ENCODE measurements at regions not wholly inside any gene's neighbourhood (a gene's known extent, or its start where the extent isn't known, plus 50 kb on each side); places are given as distances from the start of the nearest gene placed in this dataset.

- Histone ChIP-seq H2AFZ (ENCODE audit: low read depth, low read length) (no peak overlapping the region), H4K20me1 (replicated peaks; ENCODE audit: control insufficient read depth, insufficient read depth, low read length) (0 out of 2 replicates have a peak, but pooled peaks cover 3% of the 10 kb centered on the region), H3K9ac (ENCODE audit: insufficient read depth in 1 of 2, low read depth in 2 of 2, low read length in 2 of 2) (no peak overlapping the region), H3K27ac (ENCODE audit: extremely low read depth, low read depth, low read length) (no peak overlapping the region), H3K9me3 (replicated peaks; ENCODE audit: control insufficient read depth, insufficient read depth, low read depth, low read length) (no peaks in the 10 kb centered on the region), H3K36me3 (ENCODE audit: control insufficient read depth, insufficient read depth, low read length) (no peaks in the 10 kb centered on the region), H3K4me3 (no peak overlapping the region), H3K9me1 (ENCODE audit: control insufficient read depth, insufficient read depth, low read length) (no peaks in the 10 kb centered on the region), H3K79me2 (ENCODE audit: control insufficient read depth, insufficient read depth, low read length) (no peaks in the 10 kb centered on the region), H3K4me1 (replicated peaks in 1 of 2; ENCODE audit: control insufficient read depth in 2 of 2, insufficient read depth in 2 of 2, low read length in 2 of 2) (no peaks in the 10 kb centered on the region), H3K4me2 (ENCODE audit: insufficient read depth, low read length) (no peak overlapping the region), H3K27me3 (ENCODE audit: control insufficient read depth in 2 of 2, insufficient read depth in 2 of 2, low read length in 2 of 2) (peaks cover 2 to 18% of the 10 kb centered on the region in 2 experiments; a peak in 2 of 5 replicates)
- FAIRE-seq, result no peak
- under 1% methylated on average over 23 of the region's 23 CpGs for WGBS (ENCODE audit: insufficient coverage, low coverage, missing lambda C conversion rate)
- no peak for ATAC-seq
- TF ChIP-seq BMI1 (IDR thresholded peaks at IDR 0.05; ENCODE audit: low read length) (no peak), IRF9 (tag; IDR thresholded peaks at IDR 0.05) (no peak), SNRNP70 (optimal IDR thresholded peaks at IDR 0.05; ENCODE audit: low read depth, low read length) (no peak), CREB5 (CRISPR knock-in tag; IDR thresholded peaks at IDR 0.05) (no peak), HNRNPLL (IDR thresholded peaks at IDR 0.05; ENCODE audit: low read depth, low read length, poor library complexity, severe bottlenecking) (no peak), PHTF2 (CRISPR knock-in tag; IDR thresholded peaks at IDR 0.05) (no peak), SOX6 (IDR thresholded peaks at IDR 0.05) (no peak), NFATC3 (IDR thresholded peaks at IDR 0.05) (no peak), PHB2 (IDR thresholded peaks at IDR 0.05; ENCODE audit: low read depth) (no peak), MAZ (CRISPR knock-in tag; conservative IDR thresholded peaks at IDR 0.05 in 1 of 2, IDR thresholded peaks at IDR 0.05 in 1 of 2) (no peak), NELFE (IDR thresholded peaks at IDR 0.05; ENCODE audit: insufficient read depth, insufficient read length) (no peak), PHF8 (IDR thresholded peaks at IDR 0.05; ENCODE audit: borderline replicate concordance, low read length) (no peak), ZFP36 (IDR thresholded peaks at IDR 0.05; ENCODE audit: low read depth, low read length, partially characterized antibody) (no peak), NRF1 (conservative IDR thresholded peaks at IDR 0.05 in 1 of 2, IDR thresholded peaks at IDR 0.05 in 1 of 2) (no peak), ARNT (IDR thresholded peaks at IDR 0.05) (no peak), SIN3A (IDR thresholded peaks at IDR 0.05; ENCODE audit: borderline replicate concordance in 2 of 2, control insufficient read depth in 1 of 2, low read depth in 2 of 2, low read length in 2 of 2) (no peak)
- TF ChIP-seq, protein P1, sequence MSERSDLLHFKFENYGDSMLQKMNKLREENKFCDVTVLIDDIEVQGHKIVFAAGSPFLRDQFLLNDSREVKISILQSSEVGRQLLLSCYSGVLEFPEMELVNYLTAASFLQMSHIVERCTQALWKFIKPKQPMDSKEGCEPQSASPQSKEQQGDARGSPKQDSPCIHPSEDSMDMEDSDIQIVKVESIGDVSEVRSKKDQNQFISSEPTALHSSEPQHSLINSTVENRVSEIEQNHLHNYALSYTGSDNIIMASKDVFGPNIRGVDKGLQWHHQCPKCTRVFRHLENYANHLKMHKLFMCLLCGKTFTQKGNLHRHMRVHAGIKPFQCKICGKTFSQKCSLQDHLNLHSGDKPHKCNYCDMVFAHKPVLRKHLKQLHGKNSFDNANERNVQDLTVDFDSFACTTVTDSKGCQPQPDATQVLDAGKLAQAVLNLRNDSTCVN (CRISPR knock-in tag; IDR thresholded peaks at IDR 0.05), result no peak
- DNase-seq (ENCODE audit: extremely low read depth in 1 of 4, low spot score in 3 of 4), result no peak
- intact Hi-C loops (cut with micrococcal nuclease), result no loop called here
- ChIA-PET POLR2A (no interaction called here), CTCF (ENCODE audit: low intra/inter-chr PET ratio) (no interaction called here)
- in situ Hi-C loops (cut with MboI), result no loop called here
- BruUV-seq (replicated peaks), result no TSS peak
These were observed 134.0 kb upstream of the IRX6 start for GRCh38 chr16:55189682-55190636.

All from K562 (cell line).